ENCODE measurements at regions not wholly inside any gene's neighbourhood (a gene's known extent, or its start where the extent isn't known, plus 50 kb on each side); places are given as distances from the start of the nearest gene placed in this dataset.

GRCh38 chr7:3154881-3155494 lies 111.3 kb upstream of the CARD11 start:
- TF ChIP-seq, protein P1, sequence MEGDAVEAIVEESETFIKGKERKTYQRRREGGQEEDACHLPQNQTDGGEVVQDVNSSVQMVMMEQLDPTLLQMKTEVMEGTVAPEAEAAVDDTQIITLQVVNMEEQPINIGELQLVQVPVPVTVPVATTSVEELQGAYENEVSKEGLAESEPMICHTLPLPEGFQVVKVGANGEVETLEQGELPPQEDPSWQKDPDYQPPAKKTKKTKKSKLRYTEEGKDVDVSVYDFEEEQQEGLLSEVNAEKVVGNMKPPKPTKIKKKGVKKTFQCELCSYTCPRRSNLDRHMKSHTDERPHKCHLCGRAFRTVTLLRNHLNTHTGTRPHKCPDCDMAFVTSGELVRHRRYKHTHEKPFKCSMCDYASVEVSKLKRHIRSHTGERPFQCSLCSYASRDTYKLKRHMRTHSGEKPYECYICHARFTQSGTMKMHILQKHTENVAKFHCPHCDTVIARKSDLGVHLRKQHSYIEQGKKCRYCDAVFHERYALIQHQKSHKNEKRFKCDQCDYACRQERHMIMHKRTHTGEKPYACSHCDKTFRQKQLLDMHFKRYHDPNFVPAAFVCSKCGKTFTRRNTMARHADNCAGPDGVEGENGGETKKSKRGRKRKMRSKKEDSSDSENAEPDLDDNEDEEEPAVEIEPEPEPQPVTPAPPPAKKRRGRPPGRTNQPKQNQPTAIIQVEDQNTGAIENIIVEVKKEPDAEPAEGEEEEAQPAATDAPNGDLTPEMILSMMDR (IDR thresholded peaks at IDR 0.05) = peak; percentile 59
- no peak for TF ChIP-seq ATF2 (CRISPR knock-in tag; IDR thresholded peaks at IDR 0.05; ENCODE audit: borderline replicate concordance, low read depth)
- TF ChIP-seq, protein P2, sequence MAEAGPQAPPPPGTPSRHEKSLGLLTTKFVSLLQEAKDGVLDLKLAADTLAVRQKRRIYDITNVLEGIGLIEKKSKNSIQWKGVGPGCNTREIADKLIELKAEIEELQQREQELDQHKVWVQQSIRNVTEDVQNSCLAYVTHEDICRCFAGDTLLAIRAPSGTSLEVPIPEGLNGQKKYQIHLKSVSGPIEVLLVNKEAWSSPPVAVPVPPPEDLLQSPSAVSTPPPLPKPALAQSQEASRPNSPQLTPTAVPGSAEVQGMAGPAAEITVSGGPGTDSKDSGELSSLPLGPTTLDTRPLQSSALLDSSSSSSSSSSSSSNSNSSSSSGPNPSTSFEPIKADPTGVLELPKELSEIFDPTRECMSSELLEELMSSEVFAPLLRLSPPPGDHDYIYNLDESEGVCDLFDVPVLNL (CRISPR knock-in tag; IDR thresholded peaks at IDR 0.05; ENCODE audit: borderline replicate concordance, low read depth) = no peak
- TF ChIP-seq ZNF138 (CRISPR knock-in tag; conservative IDR thresholded peaks at IDR 0.05) = no peak
- no peak for TF ChIP-seq ETV6 (CRISPR knock-in tag; IDR thresholded peaks at IDR 0.05)
- no peak for TF ChIP-seq MAX (CRISPR knock-in tag; IDR thresholded peaks at IDR 0.05)

Data from WTC11 (cell line).